Activated effector memory CD4-positive, alpha-beta T cell treated with Interleukin-2 at 50 U/mL for 16 hours (primary cell): ENCODE measurements at regions not wholly inside any gene's neighbourhood (a gene's known extent, or its start where the extent isn't known, plus 50 kb on each side); places are given as distances from the start of the nearest gene placed in this dataset.

Experiments used
- DNase-seq: peaks from one replicate; pipeline ENCODE4 v3.0.0-alpha.2; 2020

DNA sequence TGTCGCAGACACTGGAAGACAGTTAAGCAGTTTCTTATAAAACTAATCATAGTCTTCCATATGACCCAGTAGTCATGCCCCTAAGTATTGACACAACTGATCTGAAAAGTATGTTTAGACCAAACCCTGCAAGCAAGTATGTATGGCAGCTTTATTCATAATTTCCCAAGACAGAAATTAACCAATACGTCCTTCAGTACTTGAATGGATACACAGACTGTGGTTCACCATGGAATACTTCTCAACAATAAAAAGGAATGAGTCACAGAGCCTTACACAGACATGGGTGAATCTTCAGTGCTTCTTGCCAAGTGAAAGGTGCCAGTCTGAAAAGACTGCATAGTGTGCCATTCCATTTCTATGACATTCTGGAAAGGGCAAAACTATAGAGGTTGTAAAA, 50.2 kb upstream of the AKR1E2 start:
- DNase-seq = no peak

GRCh38 chr10:4772202-4772570, 53.8 kb upstream of the AKR1E2 start:
- DNase-seq = no peak

DNA sequence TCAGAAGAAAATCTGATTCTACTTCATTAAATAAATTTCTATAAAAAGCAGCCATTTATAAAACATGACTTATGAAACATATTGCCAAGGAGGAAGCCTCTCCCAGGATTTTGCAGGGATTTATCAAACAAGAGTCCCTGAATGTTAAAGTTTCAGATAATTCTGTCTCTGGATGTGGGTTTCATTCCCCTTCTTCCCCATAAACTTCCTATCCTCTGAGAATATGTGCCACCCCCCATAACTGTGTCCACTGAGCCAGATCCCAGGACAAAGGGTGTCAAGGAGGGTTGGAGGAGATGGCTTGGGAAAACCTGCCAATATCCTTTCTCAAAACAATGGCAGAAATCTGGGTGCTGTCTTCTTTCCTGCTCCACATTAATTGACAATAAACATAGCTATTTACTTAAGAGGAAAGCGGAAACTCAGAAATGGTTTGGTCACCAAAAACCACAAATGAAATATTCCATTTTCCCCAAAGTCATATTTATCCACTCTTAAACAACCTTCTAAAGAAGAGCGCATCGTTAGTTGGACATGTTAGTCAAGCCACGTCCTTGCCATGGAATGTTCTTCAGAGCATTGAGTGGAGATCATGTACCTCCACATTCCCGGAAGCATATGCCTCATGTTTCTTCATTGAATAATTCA, 54.3 kb upstream of the AKR1E2 start:
- no peak for DNase-seq

GRCh38 chr10:4770801-4771553, 55.0 kb upstream of the AKR1E2 start:
- no peak for DNase-seq

- DNase-seq = no peak
These were observed 57.6 kb upstream of the AKR1E2 start for GRCh38 chr10:4768416-4768815.

GRCh38 chr10:4767033-4767814, 58.8 kb upstream of the AKR1E2 start:
- DNase-seq = no peak

DNA sequence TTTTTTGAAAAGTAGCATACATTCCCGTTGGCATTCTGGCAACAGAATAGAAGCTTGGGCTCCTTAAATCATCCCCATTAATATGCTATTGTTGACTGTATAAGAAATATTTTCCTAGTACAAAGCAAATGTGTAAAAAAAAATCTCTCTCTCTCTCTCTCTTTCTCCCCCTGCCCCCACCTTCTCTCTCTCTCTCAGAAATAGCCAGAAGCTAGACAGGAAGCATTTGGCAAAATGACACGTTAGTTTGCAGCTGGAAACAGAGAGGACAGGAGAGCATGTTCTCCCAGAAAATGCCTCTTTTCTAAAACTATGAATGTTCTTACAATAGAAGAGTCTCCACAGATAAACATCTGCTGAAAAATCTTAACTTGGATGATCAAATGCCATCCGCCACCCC, 59.6 kb upstream of the AKR1E2 start:
- no peak for DNase-seq

DNA sequence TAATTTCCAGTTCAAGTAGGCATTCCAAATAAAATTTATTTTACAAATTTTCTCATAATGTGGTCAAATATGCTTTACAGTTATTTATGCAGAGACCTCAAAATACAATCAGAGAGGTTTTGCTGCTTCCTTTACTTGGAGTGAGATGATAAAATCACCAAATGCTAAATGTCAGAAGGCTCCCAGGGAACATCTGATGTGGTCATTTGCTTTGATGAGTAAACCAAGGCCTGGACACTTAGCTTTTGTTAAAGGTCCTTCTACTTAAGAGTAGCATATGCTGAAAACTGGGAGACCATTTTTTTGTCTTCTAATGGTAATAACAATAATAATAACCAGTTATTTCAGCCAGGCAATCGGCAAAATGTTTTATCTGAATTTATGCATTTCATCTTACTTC, 60.6 kb upstream of the AKR1E2 start:
- DNase-seq = no peak

DNA sequence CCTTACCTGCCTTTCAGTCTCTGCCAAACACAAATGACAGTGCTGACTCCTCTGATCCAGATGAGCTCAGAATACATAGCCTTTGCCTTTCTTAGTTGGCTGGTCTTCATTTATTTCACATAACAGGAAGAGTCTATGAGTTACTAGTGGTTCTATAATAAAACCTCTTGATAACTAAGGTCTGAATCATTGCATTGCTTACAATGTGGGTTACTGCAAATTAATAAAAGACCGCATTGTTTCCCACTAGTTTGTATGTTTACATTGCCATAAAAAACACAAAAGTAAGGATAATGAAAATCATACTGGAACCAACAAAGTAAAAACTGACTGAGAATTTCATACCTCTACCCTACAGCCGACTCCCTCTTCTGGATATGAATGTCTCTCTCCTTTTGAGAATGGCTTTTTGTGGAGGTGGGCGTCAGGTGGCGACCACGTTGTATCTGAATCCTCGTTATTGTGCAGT, 62.0 kb upstream of the AKR1E2 start:
- no peak for DNase-seq

- no peak for DNase-seq
These were observed 62.5 kb upstream of the AKR1E2 start for GRCh38 chr10:4763513-4763912.

- DNase-seq = no peak
These were observed 67.8 kb upstream of the AKR1E2 start for GRCh38 chr10:4758256-4758655.

GRCh38 chr10:4755286-4755989, 70.6 kb upstream of the AKR1E2 start:
- DNase-seq = no peak

DNA sequence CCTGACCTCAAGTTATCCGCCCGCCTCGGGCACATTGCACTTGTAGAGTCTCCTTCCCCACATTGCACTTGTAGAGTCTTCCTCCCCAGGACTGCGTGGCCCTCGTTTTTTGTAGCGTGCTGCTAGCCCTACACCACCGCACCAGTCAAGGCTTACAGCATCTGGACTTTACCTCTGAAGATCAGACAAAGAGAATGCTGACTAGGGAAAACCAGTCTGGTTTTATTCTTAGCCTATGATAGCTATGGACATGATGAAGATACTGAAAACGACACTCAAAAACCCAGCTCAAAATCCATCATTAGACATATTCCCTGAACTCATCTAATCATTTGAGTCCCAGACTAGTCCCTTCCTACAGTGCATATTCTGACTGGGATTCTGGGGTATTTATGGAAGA, 71.9 kb upstream of the AKR1E2 start:
- no peak for DNase-seq

DNA sequence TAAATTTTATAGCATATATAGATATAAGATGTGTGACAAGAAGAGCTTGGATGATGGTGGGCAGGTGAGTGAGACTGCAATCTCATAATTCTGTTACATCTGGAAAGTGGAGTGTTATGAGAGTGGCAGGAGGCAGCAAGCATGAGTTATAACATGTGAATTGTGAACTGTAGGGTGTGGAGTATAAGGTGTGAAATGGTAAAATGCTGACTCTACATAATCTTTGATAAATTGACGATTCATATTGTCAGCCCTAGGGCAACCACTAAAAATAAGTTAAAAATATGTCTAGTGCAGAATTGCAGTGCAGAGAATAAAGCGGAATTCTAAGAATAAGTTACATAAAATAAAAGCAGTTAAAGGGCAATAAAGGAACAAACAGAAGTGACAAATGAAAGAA, 74.8 kb upstream of the AKR1E2 start:
- DNase-seq = no peak

DNA sequence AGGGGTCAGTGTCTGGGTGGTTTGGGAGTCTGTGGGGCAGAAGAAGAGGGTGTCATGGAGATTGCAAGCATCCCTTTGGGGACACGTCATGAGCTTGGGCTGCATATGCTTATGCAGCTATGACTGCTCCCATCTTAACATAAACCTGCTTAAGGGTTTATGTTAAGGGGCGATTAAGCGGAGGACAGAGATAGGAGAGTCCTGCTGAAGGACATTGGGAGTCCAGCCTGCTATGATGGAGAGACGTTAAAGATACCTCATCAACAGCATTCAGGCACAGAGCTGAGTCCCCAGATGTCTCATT, 76.8 kb upstream of the AKR1E2 start:
- DNase-seq = no peak

DNA sequence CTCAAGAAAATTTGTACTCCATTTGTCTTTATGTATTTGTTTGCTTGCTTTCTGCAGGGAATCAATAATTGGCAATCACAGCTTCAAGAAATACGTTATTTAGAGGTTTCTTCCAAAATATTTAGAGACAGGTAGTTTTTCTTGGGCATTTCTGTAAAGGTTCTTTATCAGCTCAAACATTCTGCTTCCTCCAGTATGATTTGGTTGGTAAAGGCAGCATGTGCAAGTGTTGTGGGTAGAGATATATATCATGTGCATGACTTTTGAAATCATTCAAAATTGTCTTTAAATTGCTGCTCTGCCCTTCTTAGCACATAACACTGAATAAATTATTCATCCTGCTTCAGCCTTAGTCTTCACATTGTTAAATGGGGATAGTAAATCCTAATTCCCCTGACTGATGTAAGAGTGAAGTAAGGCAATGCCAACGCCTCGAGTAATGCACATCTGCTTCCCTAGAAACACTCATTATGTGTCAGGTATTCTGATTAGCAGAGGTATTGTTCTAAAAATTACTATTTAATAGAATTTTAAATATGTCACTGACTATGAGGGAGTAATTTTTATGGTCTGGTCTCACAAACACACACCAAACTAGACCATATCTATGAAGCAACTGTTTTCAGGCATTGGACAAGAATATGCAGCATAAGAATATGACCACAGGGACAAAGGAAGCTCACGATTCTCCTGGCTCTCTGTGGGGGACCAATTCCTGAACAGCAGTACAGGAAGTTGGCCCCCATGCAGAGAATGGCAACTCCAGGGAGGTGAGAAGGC, 77.3 kb upstream of the AKR1E2 start:
- no peak for DNase-seq

DNA sequence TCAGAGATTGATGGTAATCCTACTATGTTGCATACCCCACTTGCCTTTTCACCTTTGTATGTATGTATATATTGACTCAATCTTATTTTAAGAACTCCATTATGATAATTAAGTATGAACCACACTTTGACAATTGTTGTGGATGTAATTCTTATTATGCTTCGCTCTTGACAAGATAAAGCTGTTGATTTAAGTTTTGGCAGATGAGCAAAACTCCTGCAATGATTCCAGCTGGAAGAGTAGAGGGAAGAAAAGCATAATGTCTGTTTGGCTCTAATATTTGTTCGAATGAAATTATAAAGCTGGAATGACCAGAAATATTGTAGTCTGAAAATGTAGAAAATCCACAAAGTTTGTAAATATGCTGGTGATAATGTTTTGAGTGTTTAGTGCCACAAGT, 83.8 kb upstream of the AKR1E2 start:
- DNase-seq = no peak

- no peak for DNase-seq
These were observed 85.5 kb upstream of the AKR1E2 start for GRCh38 chr10:4740471-4740870.

DNA sequence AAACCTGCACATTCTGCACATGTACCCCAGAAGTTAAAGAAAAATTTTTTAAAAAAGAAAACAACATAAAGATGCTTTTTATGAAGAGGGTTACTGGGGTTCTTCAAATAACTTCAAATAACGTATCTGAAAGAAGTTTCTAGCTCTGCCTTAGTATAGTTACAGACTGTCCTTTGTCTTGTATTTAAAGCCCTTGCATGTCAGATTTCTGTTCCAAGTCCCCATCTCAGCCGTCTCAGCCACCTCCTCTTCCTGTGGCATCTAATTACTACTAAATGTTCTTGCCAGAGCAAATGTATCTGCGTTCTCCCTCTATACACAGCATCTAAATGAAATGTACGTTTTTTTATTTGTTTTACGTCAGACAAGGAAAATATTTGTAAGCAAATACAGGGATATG, 89.4 kb upstream of the AKR1E2 start:
- no peak for DNase-seq

DNA sequence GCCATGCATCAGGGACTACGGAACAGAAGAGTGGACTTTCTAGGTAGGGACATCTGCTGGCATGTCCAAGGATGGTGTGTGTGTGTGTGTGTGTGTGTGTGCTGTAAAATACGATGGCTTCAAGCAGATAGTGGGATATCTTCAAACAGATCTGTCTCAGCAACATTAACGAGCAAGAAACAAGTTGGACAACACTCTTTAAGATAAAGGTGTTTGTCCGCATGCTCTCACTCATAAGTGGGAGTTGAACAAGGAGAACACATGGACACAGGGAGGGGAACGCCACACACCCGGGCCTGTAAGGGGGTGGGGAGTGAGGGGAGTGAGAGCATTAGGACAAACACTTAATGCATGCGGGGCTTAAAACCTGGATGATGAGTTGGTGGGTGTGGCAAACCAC, 89.8 kb upstream of the AKR1E2 start:
- no peak for DNase-seq

- DNase-seq = no peak
These were observed 92.2 kb upstream of the AKR1E2 start for GRCh38 chr10:4733843-4734224.

- DNase-seq = no peak
These were observed 92.7 kb upstream of the AKR1E2 start for GRCh38 chr10:4733150-4733842.
